ENCODE measurements at regions not wholly inside any gene's neighbourhood (a gene's known extent, or its start where the extent isn't known, plus 50 kb on each side); places are given as distances from the start of the nearest gene placed in this dataset.
A peak's percentile ranks its signal among the peaks of the same experiment; 100 is the strongest.

GRCh38 chr15:69962561-69962960 lies 135.2 kb downstream of the TLE3 start:
- H3K4me3 ChIP-seq (ENCODE audit: low read depth, low read length), result no peak overlapping the region
- no peak for TF ChIP-seq CTCF (IDR thresholded peaks at IDR 0.05; ENCODE audit: insufficient read depth, low read depth, low read length, missing control alignments)

GRCh38 chr15:69963385-69963784 lies 134.3 kb downstream of the TLE3 start:
- TF ChIP-seq CTCF (IDR thresholded peaks at IDR 0.05; ENCODE audit: insufficient read depth, low read depth, low read length, missing control alignments), result no peak
- DNase-seq (ENCODE audit: low read depth), result no peak
- no peak overlapping the region for H3K4me3 ChIP-seq (ENCODE audit: low read depth, low read length)

More at GRCh38 chr15:69962561-69962960, 135.2 kb downstream of the TLE3 start:
- DNase-seq (ENCODE audit: low read depth), result no peak

GRCh38 chr15:69971771-69972170 lies 125.9 kb downstream of the TLE3 start:
- DNase-seq (ENCODE audit: low read depth), result no peak
- no peak for TF ChIP-seq CTCF (IDR thresholded peaks at IDR 0.05; ENCODE audit: insufficient read depth, low read depth, low read length, missing control alignments)
- no peak overlapping the region for H3K4me3 ChIP-seq (ENCODE audit: low read depth, low read length)

- DNase-seq (ENCODE audit: low read depth), result no peak
- TF ChIP-seq CTCF (IDR thresholded peaks at IDR 0.05; ENCODE audit: insufficient read depth, low read depth, low read length, missing control alignments), result no peak
- H3K4me3 ChIP-seq (ENCODE audit: low read depth, low read length), result no peak overlapping the region
Observed at GRCh38 chr15:69972436-69972835, 125.3 kb downstream of the TLE3 start.

- TF ChIP-seq CTCF (IDR thresholded peaks at IDR 0.05; ENCODE audit: insufficient read depth, low read depth, low read length, missing control alignments), result no peak
- no peak overlapping the region for H3K4me3 ChIP-seq (ENCODE audit: low read depth, low read length)
- DNase-seq (ENCODE audit: low read depth), result peak; percentile 68
Observed at GRCh38 chr15:69973102-69973714, 124.5 kb downstream of the TLE3 start.

GRCh38 chr15:69973880-69974279 lies 123.8 kb downstream of the TLE3 start:
- no peak for TF ChIP-seq CTCF (IDR thresholded peaks at IDR 0.05; ENCODE audit: insufficient read depth, low read depth, low read length, missing control alignments)
- H3K4me3 ChIP-seq (ENCODE audit: low read depth, low read length), result no peak overlapping the region
- DNase-seq (ENCODE audit: low read depth), result no peak

- no peak overlapping the region for H3K4me3 ChIP-seq (ENCODE audit: low read depth, low read length)
- no peak for DNase-seq (ENCODE audit: low read depth)
- no peak for TF ChIP-seq CTCF (IDR thresholded peaks at IDR 0.05; ENCODE audit: insufficient read depth, low read depth, low read length, missing control alignments)
Observed at GRCh38 chr15:69974321-69974720, 123.4 kb downstream of the TLE3 start.

Data from GM12865 (cell line).